ENCODE measurements at regions not wholly inside any gene's neighbourhood (a gene's known extent, or its start where the extent isn't known, plus 50 kb on each side); places are given as distances from the start of the nearest gene placed in this dataset.
"Not testable (repeated sequence)": the region's sequence is repeated elsewhere in the genome, so short reads cannot be mapped to it uniquely, and the experiment has no call there.

- no peak for DNase-seq (ENCODE audit: low read depth, low spot score)
Observed at GRCh38 chr1:65020774-65021173, 54.4 kb upstream of the JAK1 start.

GRCh38 chr1:65021795-65022194 is 55.4 kb upstream of the JAK1 start:
- DNase-seq (ENCODE audit: low read depth, low spot score) = no peak

- no peak for DNase-seq (ENCODE audit: low read depth, low spot score)
Observed at GRCh38 chr1:65022216-65022615, 55.9 kb upstream of the JAK1 start.

- no peak for DNase-seq (ENCODE audit: low read depth, low spot score)
Observed at GRCh38 chr1:65025794-65026193, 59.4 kb upstream of the JAK1 start.

GRCh38 chr1:65026235-65026634 is 59.9 kb upstream of the JAK1 start:
- DNase-seq (ENCODE audit: low read depth, low spot score) = no peak

- DNase-seq (ENCODE audit: low read depth, low spot score) = no peak
Observed at GRCh38 chr1:65027666-65028358, 61.5 kb upstream of the JAK1 start.

- not testable (repeated sequence) for DNase-seq (ENCODE audit: low read depth, low spot score)
Observed at GRCh38 chr1:65029434-65029833, 63.1 kb upstream of the JAK1 start.

- not testable (repeated sequence) for DNase-seq (ENCODE audit: low read depth, low spot score)
Observed at GRCh38 chr1:65034879-65035278, 68.5 kb upstream of the JAK1 start.

- no peak for DNase-seq (ENCODE audit: low read depth, low spot score)
Observed at GRCh38 chr1:65036570-65037051, 70.3 kb upstream of the JAK1 start.

GRCh38 chr1:65039066-65039465 is 72.7 kb upstream of the JAK1 start:
- DNase-seq (ENCODE audit: low read depth, low spot score) = no peak

- no peak for DNase-seq (ENCODE audit: low read depth, low spot score)
Observed at GRCh38 chr1:65039508-65039907, 73.2 kb upstream of the JAK1 start.

- no peak for DNase-seq (ENCODE audit: low read depth, low spot score)
Observed at GRCh38 chr1:65042467-65042866, 76.1 kb upstream of the JAK1 start.

- DNase-seq (ENCODE audit: low read depth, low spot score) = no peak
Observed at GRCh38 chr1:65044411-65044810, 78.1 kb upstream of the JAK1 start.

GRCh38 chr1:65045022-65045817 is 78.9 kb upstream of the JAK1 start:
- no peak for DNase-seq (ENCODE audit: low read depth, low spot score)

- no peak for DNase-seq (ENCODE audit: low read depth, low spot score)
Observed at GRCh38 chr1:65048335-65048734, 82.0 kb upstream of the JAK1 start.

- DNase-seq (ENCODE audit: low read depth, low spot score) = no peak
Observed at GRCh38 chr1:65049941-65050713, 83.8 kb upstream of the JAK1 start.

- no peak for DNase-seq (ENCODE audit: low read depth, low spot score)
Observed at GRCh38 chr1:65050735-65051134, 84.4 kb upstream of the JAK1 start.

GRCh38 chr1:65054481-65054880 is 88.1 kb upstream of the JAK1 start:
- DNase-seq (ENCODE audit: low read depth, low spot score) = no peak

GRCh38 chr1:65055747-65056146 is 89.4 kb upstream of the JAK1 start:
- DNase-seq (ENCODE audit: low read depth, low spot score) = no peak

GRCh38 chr1:65056234-65056633 is 89.9 kb upstream of the JAK1 start:
- no peak for DNase-seq (ENCODE audit: low read depth, low spot score)

GRCh38 chr1:65056866-65057265 is 90.5 kb upstream of the JAK1 start:
- DNase-seq (ENCODE audit: low read depth, low spot score) = no peak

GRCh38 chr1:65059930-65060538 is 88.0 kb upstream of the AK4 start:
- DNase-seq (ENCODE audit: low read depth, low spot score) = no peak

All from activated naive CD8-positive, alpha-beta T cell treated with anti-CD3 and anti-CD28 coated beads, Interleukin-2, amount 50 U/mL, for 16 hours (primary cell).